GM10266 (cell line): ENCODE measurements at regions not wholly inside any gene's neighbourhood (a gene's known extent, or its start where the extent isn't known, plus 50 kb on each side); places are given as distances from the start of the nearest gene placed in this dataset.

Experiments used
- DNase-seq: peaks from one replicate; pipeline ENCODE4 v3.0.0; 2012; ENCODE audit errors: extremely low spot score
- TF ChIP-seq, protein P1 (sequence below): IDR thresholded peaks from 2 replicates; pipeline ENCODE4 v1.5.1; 2012; ENCODE audit warnings: mild to moderate bottlenecking, low read depth; ENCODE audit not compliant: control insufficient read depth, insufficient read depth; ENCODE audit errors: missing control alignments

DNA sequence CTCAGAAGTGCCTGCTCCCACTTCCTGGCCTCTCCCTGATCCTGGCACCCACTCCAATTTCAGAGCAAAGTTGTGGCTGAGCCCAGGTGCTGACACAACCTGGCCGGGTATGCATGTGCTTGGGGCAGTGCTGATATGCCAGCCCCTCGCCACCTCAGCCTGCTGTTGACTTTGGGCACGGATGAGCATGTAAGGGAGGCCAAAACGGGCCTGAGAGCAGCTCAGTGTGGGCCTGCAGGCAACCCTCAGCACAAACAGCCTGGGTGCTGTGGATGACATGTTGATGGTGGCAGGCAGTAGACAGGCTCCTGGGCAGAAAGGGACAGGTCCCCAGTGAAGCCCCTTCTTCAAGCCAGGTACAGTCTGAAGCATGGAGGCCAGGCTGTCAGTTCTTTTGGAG, 553.6 kb upstream of the FSIP2 start:
- TF ChIP-seq, protein P1, sequence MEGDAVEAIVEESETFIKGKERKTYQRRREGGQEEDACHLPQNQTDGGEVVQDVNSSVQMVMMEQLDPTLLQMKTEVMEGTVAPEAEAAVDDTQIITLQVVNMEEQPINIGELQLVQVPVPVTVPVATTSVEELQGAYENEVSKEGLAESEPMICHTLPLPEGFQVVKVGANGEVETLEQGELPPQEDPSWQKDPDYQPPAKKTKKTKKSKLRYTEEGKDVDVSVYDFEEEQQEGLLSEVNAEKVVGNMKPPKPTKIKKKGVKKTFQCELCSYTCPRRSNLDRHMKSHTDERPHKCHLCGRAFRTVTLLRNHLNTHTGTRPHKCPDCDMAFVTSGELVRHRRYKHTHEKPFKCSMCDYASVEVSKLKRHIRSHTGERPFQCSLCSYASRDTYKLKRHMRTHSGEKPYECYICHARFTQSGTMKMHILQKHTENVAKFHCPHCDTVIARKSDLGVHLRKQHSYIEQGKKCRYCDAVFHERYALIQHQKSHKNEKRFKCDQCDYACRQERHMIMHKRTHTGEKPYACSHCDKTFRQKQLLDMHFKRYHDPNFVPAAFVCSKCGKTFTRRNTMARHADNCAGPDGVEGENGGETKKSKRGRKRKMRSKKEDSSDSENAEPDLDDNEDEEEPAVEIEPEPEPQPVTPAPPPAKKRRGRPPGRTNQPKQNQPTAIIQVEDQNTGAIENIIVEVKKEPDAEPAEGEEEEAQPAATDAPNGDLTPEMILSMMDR = no peak
- no peak for DNase-seq

GRCh38 chr2:185187421-185187820, 551.2 kb upstream of the FSIP2 start:
- DNase-seq = no peak
- TF ChIP-seq, protein P1 = no peak

GRCh38 chr2:185188656-185189055, 549.9 kb upstream of the FSIP2 start:
- TF ChIP-seq, protein P1 = no peak
- DNase-seq = no peak

DNA sequence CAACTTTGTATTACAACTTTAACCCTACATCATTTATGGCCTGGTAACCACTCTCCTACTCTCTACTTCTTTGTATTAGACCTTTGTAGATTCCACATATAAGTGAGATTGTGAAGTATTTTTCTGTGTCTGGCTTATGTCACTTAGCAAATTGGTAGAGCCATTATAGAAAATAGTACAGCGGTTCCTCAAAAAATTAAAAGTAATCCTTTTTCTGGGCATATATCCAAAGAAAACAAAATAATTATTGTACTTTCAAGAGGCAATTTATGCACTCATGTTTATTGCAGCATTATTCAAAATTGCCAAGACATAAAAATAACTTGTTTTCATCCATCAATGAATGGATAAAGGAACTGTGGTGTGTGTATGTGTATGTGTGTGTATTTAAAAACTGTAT, 537.5 kb upstream of the FSIP2 start:
- no peak for DNase-seq
- TF ChIP-seq, protein P1 = no peak

DNA sequence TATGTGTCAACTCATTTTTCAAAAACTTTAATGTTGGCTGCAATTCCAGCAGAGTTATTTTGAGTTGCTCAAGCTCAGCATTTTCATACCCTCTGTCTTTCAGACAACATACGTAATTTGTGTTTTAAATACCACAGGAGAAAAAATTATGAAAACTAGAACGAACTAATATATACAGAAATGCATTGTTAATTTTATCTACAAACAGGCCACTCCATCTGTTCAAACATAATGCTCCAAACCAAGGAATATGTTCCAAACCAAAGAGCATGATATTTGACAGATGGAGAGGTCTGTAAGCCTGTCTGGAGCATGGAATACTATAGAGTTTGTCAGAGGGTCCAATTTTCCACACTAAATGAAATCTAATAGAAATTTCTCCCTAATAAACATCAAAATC, 536.2 kb upstream of the FSIP2 start:
- TF ChIP-seq, protein P1 = no peak
- DNase-seq = no peak

DNA sequence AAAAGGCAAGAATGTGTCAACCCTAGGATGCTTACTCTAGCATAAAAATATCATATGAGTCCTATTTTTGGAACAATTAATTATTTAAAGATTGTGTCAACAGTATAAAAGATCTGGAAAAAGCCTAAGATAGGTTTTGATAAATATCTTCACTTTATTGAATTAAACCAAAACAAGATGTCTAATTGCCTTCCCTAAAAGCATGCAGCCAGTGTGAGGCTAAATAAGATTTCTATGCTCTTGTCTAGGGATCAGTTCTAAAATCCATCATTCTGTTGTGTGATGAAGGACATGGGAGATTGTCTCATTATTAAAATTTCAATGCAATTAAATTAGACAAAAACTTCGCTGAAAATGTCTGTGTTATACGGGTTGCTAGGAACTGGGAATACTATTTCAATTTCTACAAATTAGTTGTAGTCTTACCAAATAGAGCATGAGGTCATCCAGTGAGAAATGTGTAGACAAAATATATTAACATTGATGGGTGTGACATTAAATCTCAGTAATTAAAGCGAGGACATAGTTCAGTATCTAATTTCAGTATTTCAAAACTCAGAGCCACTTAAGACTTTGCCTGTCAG, 535.6 kb upstream of the FSIP2 start:
- TF ChIP-seq, protein P1 = no peak
- no peak for DNase-seq

DNA sequence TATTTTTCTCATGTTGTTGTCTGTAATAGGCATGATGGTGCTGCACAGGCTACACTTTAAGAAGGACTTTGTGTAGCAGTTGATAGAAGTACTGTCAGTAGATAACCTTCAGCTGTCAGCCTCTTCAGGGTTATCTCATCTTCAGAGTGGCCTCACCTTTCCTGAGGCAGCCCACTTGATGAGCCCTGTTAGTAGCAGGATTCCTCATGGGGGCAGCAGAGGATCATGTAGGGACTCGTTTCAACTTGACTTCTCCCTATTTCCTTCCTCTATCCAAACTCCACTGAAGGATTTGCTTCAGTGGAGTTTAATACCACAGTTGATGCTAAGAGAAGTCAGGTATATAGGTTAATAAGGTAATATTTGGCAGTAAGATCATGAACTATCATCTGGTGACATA, 530.3 kb upstream of the FSIP2 start:
- DNase-seq = no peak
- TF ChIP-seq, protein P1 = peak; percentile 36
